H7 (cell line): ENCODE measurements at regions not wholly inside any gene's neighbourhood (a gene's known extent, or its start where the extent isn't known, plus 50 kb on each side); places are given as distances from the start of the nearest gene placed in this dataset.

ENCODE experiments used
- DNase-seq: peaks from one replicate; pipeline ENCODE4 v3.0.0; 2012
- H3K27me3 ChIP-seq: 2 replicates; pipeline ENCODE4 v1.6.0; 2011; ENCODE audit warnings: mild to moderate bottlenecking, low read length; ENCODE audit not compliant: control insufficient read depth, insufficient read depth
- H3K36me3 ChIP-seq: replicated peaks from 2 replicates; pipeline ENCODE4 v1.5.1; 2011; ENCODE audit warnings: low read length; ENCODE audit not compliant: control insufficient read depth, insufficient read depth
- H3K4me3 ChIP-seq: 2 replicates; pipeline ENCODE4 v1.5.1; 2011; ENCODE audit warnings: low read depth, mild to moderate bottlenecking, control low read depth, low read length, moderate library complexity; ENCODE audit not compliant: insufficient read depth

DNA sequence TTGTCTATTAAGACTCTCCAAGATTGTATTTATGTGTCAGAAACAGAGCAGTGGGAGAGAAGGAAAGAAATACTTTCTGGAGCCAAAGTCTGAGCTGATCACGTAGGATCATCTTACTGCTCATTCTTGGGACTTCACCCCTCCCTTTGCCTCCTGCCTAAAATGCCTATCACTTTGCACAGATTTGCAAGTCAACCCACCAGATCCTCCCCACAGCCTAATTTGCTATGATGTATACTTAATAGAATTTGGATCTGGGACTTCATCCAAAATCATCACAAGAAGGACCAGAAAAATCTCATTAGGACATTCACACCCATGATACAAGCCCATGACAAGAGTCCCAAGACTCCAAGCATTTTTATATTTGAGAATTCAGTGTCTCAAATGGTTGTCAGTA is 290.2 kb downstream of the FBXW7 start:
- Histone ChIP-seq H3K4me3 (no peak overlapping the region), H3K36me3 (no peaks in the 10 kb centered on the region), H3K27me3 (no peaks in the 10 kb centered on the region)
- no peak for DNase-seq

DNA sequence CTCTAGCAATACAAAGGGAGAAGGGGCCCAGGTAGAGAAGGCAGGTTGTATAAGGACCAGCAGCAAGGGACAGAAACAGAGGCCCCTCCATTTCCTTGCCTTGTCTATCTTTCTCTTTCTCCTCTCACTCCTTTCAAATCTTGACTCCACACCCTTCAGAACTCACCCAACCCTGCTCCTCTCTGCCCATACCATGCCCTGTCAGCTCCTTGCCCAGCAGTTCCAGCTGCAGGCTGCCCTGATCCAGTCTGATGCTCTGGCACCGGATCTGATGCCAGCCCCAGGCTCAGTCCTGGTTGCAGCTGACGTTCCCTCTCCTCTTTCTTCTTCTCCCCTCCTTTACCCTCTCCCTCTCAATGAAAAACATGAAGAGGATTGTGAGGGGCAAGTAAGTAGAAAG is 291.2 kb downstream of the FBXW7 start:
- Histone ChIP-seq H3K4me3 (no peak overlapping the region), H3K27me3 (no peaks in the 10 kb centered on the region), H3K36me3 (no peaks in the 10 kb centered on the region)
- DNase-seq: no peak

DNA sequence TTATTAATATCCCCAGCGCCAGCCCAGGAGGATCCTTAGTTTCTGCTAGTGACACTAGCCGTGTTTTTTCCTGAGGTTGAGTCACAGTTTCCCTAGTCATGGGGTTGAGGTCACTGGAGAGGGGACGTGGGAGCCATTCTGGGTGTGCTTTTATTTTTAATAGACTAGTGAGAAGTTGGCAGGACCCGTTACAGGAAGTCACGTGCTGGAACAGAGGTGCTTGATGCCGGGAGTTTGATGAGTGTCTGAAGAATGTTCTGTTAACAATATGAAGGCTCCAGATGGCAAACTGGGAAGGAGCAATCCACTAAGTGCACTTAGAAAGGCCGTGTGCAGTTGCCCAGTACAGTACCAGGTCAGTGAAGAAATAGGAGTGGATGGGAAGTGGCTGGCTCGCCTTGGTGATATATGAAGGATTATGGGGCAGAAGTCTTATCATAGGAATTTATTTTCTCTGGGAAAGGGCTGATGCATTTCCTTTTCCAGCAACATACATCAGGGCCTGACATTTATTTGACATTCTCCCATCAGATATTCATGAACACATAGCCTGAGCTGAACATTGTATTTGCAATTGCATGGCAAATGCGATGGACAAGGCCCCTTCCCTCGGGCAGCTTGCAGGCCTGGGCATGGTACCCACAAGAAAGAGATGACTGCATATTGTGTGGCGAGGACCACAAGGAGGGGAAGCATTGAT is 291.8 kb downstream of the FBXW7 start:
- no peak for DNase-seq
- Histone ChIP-seq H3K36me3 (no peaks in the 10 kb centered on the region), H3K27me3 (no peaks in the 10 kb centered on the region), H3K4me3 (no peak overlapping the region)

DNA sequence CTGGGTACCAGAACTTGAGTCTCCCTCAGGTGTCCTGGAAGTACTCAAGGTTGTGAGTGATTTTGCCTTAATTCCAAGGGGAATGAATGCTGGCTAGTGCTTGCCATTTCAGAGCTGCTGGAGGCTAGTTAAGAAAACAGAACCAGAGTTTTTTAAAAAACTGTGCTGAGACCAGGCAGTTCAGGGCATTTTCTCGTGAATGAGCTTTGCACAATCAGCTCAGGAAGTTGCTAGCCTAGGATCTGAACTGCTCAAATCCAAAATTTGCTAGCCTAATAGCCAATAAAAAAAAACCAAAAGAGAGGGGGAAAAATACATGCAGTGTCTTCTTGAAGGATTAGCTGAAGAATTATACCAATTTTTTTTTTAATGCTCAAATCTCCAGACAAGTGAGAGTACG is 292.7 kb downstream of the FBXW7 start:
- no peak for DNase-seq
- H3K27me3 ChIP-seq: no peaks in the 10 kb centered on the region
- no peak overlapping the region for H3K4me3 ChIP-seq
- no peaks in the 10 kb centered on the region for H3K36me3 ChIP-seq

DNA sequence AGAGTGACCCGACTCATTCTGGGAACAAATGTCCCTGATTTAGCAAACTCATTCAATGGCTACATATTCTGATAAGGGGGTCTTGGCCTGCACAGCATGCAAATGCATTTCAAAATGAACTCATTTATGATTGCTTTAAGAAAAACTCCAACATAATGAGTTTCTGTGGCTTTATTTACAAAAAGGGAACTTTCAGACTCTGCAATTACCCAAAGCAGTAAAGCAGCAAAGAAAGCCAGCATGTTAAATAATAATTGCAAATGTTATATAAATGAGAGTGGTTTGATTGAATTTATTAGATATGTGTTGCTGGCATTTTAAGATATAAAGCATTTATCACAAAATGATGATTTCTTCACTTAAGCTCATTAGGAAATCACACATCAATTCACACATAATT is 295.7 kb downstream of the FBXW7 start:
- H3K4me3 ChIP-seq: no peak overlapping the region
- no peaks in the 10 kb centered on the region for H3K27me3 ChIP-seq
- no peak for DNase-seq
- no peaks in the 10 kb centered on the region for H3K36me3 ChIP-seq

- no peaks in the 10 kb centered on the region for H3K27me3 ChIP-seq
- DNase-seq: no peak
- H3K36me3 ChIP-seq: no peaks in the 10 kb centered on the region
- H3K4me3 ChIP-seq: no peak overlapping the region
These were observed 296.7 kb downstream of the FBXW7 start for GRCh38 chr4:152239216-152239615.

- no peak overlapping the region for H3K4me3 ChIP-seq
- H3K27me3 ChIP-seq: no peaks in the 10 kb centered on the region
- DNase-seq: no peak
- no peaks in the 10 kb centered on the region for H3K36me3 ChIP-seq
These were observed 299.3 kb downstream of the FBXW7 start for GRCh38 chr4:152236519-152237056.

DNA sequence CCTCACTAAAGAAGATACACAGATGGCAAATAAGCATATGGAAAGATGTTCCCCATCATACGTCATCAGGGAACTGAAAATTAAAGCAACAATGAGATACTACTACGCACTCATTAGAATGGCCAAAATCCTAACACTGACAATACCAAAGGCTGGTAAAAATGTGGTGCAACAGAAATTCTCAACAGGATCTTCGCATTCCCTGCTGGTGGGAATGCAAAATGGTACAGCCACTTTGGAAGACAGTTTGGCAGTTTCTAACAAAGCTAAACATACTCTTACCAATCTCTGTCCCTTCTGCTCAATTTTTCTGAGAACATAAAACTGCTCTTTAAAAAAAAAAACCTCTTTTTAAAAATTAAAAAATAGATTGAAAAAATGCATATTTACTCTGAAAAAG is 300.2 kb downstream of the FBXW7 start:
- no peak for DNase-seq
- Histone ChIP-seq H3K27me3 (no peaks in the 10 kb centered on the region), H3K36me3 (no peaks in the 10 kb centered on the region), H3K4me3 (no peak overlapping the region)

DNA sequence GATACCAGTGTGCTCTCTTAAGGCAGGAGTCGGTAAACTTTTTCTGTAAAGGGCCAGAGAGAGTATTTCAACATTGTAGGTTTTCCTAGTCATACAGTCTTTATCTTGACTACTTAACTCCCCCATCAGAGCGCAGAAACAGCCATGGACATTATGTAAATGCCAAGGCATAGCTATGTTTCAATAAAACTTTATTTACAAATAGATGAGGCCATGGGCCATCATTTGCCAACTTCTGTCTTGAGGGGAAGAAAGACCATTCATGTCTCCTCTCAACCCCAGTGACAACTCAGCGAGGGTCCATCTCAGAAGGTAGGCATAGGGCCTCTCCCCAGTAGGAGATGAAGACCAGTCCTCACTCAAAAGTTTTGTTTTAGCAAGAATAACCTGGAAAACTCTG is 301.3 kb downstream of the FBXW7 start:
- DNase-seq: no peak
- no peak overlapping the region for H3K4me3 ChIP-seq
- H3K27me3 ChIP-seq: no peaks in the 10 kb centered on the region
- no peaks in the 10 kb centered on the region for H3K36me3 ChIP-seq

GRCh38 chr4:152232271-152232670 is 303.6 kb downstream of the FBXW7 start:
- H3K4me3 ChIP-seq: no peak overlapping the region
- H3K27me3 ChIP-seq: no peaks in the 10 kb centered on the region
- no peak for DNase-seq
- H3K36me3 ChIP-seq: no peaks in the 10 kb centered on the region

DNA sequence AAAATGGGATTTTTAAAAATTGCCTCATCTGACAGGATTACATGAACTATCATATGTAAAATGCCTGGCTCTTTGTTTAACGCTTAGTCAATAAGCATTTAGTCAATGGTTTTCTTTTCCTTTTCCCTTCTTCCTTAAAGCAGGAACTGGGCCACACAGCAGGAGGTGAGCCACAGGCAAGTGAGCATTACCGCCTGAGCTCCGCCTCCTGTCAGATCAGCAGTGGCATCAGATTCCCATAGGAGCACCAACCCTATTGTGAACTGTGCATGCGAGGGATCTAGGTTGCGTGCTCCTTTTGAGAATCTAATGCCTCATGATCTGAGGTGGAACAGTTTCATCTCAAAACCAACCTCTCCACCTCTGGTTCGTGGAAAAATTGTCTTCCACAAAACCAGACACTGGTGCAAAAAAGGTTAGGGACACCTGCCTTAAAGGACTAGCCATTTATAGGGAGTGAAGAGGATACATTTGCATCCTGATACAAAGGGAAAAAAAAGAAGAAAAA is 306.1 kb downstream of the FBXW7 start:
- DNase-seq: no peak
- Histone ChIP-seq H3K4me3 (no peak overlapping the region), H3K27me3 (no peaks in the 10 kb centered on the region), H3K36me3 (no peaks in the 10 kb centered on the region)

GRCh38 chr4:152225680-152226079 is 310.2 kb downstream of the FBXW7 start:
- Histone ChIP-seq H3K36me3 (no peaks in the 10 kb centered on the region), H3K27me3 (no peaks in the 10 kb centered on the region), H3K4me3 (no peak overlapping the region)
- no peak for DNase-seq

- no peak for DNase-seq
- Histone ChIP-seq H3K27me3 (no peaks in the 10 kb centered on the region), H3K4me3 (no peak overlapping the region), H3K36me3 (no peaks in the 10 kb centered on the region)
These were observed 311.0 kb downstream of the FBXW7 start for GRCh38 chr4:152224721-152225420.

GRCh38 chr4:152224223-152224622 is 311.7 kb downstream of the FBXW7 start:
- Histone ChIP-seq H3K4me3 (no peak overlapping the region), H3K27me3 (no peaks in the 10 kb centered on the region), H3K36me3 (no peaks in the 10 kb centered on the region)

GRCh38 chr4:152223600-152223999 is 312.3 kb downstream of the FBXW7 start:
- Histone ChIP-seq H3K4me3 (no peak overlapping the region), H3K36me3 (no peaks in the 10 kb centered on the region), H3K27me3 (no peaks in the 10 kb centered on the region)
- DNase-seq: no peak

More at GRCh38 chr4:152224223-152224622, 311.7 kb downstream of the FBXW7 start:
- DNase-seq: no peak
